Stimulated activated CD8-positive, alpha-beta memory T cell treated with anti-CD3 and anti-CD28 coated beads, Interleukin-4, amount 100 ng/mL, for 1 hour (primary cell): ENCODE measurements at regions not wholly inside any gene's neighbourhood (a gene's known extent, or its start where the extent isn't known, plus 50 kb on each side); places are given as distances from the start of the nearest gene placed in this dataset.

Source experiments
- DNase-seq, 2 donors: peaks; one replicate each; pipeline ENCODE4 v3.0.0-alpha.2; 2020; ENCODE audit warnings: low read depth in 2 of 2, low spot score in 1 of 2

DNA sequence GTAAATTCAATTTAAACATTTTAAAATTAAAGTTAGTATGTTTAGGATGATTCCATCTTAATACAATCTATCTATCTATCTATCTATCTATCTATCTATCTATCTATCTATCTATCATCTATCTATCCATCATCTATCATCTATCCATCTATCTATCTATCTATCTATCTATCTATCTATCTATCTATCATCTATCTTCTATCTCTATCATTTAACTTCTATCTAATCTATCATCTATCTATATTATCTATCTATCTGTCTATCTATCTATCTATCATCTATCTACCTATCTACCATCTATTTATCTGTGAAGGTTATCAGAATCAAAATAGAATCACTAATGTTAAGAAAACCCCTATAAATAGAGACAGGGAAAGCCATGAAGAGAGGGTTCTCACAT, 78.3 kb downstream of the RAMP3 start:
- no peak for DNase-seq

DNA sequence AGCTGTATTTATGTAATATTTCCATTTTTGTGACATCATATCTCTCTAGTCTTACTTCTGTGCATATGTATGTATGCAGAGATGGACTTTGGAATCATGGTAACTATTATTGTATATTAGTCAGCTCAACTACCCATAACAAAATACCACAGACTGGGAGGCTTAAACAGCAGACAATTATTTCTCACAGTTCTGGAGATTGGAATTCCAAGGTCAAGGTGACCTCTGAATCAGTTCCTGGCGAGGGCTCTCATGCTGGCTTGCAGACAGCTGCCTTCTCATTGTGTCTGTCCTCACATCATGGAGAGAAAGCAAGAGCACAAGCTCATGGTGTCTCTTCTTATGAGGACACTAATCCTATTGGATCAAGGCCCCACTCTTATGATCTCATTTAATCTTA, 79.1 kb downstream of the RAMP3 start:
- DNase-seq: no peak

DNA sequence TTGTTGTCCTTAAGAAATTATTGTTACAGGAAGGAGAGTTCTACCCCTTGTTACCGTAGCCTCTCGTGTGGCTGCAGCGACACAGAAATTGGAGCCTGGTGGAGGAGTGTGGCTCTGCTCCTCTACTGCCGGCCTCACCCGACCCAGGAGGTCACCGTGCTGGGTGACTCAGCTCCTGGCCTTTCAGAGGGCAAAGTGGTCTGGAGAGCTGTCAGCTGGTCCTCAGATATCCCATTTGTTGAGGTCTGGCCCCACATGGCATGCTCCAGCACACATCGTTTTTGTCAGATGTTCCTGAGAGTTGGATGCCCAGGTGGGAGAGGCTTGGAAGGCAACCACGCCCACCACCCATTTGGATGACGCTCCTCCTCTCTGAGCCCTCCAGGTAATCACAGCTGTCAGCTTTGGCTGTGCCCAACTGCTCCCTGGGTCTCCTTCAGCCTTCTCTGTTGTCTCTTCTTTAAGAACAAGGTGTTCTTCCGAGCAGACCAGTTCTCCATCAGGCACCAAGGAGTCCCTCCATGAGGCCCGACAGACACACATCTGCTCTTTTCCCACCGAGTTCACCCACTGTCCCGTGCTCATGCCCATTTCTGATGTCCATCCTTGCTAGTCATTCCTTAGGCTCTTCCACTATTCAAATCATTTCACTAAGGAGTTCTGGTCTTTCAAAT, 80.3 kb downstream of the RAMP3 start:
- no peak for DNase-seq

DNA sequence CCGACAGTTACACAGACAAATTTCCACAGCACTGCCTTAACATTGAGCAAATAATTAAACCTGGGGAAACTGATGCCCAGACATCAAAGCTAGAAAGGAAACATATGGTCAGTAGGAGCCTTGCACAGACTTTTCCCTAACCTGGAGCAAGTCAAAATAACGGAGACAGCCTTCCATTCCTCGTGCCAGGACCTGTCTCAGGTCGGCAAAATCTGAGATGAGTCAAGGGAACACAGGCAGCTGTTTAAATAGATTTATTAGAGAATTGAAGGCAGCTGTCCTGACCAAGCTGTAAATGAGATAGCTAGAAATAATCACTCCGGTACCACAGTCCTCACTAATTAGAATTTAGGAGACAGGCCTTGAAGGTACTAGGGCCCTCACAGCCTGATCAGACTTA, 81.2 kb downstream of the RAMP3 start:
- DNase-seq: no peak

DNA sequence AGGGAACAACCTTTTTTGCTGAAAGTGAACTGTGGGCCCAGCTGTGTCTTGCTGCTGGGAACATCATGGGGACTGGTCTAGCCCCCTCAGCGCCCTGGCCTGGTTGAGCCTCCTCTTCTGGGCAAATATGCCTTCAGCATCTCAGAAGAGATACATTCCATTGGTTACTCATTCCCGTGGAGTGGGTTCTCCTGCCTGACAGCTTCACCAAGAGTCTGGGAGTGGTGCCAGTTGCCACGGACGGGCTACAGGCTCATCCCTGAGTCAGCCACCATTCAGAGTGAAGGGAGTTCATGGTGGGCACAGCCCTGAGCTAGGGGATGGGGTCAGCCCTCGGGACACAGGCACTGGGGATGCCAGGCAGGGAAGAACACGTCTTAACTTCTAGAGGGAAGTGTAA, 81.9 kb downstream of the RAMP3 start:
- DNase-seq: no peak

DNA sequence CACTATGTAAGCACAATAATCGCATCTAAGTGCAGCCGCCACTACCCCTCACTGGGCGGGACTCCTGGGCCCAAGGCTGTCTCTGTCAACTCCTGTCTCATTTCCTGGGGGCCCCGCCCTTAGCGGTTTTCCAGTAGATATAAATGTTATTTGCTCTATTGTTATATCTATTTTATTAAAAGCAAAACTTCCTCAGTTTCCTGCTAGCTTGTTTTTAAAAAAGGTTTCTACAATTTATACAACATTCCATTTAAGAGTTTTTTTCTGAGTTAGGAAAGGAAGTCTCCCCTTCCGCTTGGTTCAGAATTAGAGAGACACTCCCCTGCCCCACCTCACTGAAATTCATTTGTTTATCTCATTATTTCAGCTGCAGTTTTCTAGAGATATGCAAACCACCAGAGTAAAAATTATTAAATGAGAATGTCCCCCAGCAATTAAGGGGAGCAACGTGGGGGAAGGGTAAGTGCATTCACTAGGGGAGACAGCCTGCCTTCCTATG, 82.7 kb downstream of the RAMP3 start:
- no peak for DNase-seq

DNA sequence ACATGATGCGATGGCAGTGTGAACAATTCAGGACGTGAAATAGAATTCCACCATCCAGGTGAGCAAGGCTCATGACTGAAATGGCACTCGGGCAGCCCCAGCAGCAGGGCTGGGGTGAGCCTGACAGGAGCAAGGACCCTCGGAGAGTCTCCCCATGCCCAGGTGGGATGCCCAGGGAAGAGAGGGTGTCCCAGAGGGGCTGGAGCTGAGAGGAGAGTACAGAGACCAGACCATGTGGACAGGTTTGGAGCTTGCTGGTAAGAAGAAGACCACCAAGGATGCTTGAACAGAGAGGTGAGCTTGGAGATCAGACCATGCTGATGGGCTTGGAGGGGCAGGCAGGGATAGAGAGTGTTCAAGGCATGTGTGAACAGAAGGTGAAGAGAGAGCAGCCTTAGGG, 83.3 kb downstream of the RAMP3 start:
- no peak for DNase-seq

DNA sequence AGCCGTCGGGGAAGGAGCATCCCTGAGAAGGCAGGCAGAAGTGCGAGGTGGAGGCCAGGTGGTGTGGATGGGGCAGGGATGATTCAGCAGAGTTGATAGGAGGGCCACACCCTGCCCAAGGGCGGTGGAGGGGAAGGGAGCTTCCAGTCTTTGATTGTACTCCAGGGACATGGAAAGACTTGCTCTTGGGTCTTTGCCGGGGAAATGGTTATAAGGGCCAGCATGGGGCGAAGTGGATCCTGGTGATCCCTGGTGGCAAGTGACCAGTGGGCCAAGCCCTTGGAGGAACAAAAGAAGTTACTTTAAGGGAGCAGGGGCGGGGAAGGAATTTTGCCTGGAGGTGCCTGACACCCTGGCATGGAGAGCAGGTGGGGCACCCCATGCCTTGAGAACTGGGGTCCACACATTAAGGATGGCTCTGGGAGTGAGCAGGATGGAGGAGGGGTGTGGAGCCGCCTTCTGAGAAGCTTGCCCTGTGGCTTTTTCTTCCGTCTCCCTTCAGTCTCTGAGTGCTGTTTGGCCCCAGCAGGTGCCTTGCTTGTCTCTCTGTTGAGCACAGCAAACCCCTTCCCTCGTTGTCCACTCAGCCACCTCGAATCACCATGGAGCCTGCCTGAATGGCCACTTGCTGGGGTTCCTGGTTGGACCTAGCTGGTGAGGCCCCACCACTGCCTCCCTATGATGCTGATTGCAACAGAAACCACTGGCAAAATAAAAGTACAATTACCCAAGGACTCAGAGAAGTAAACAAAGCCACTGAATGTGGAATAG, 83.9 kb downstream of the RAMP3 start:
- DNase-seq: no peak

DNA sequence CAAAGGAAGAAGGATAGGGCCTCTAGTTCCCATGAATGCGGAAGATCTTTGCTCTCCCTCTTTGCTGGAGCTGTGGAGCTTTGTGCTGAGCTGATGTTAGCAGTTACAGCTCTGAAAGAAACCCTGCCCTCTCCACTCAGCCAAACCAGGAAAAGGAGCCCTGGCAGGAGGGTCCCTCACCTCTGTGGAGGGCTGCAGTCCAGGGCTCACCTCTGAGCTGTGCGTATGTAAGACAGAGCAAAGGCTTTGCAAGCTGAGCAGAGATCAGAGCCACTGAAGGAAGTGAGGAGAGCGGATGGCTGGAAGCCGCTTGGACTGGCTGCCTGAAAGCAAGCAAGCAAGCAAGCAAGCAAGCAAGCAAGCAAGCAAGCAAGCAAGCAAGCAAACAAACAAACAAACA, 84.7 kb downstream of the RAMP3 start:
- DNase-seq: no peak

DNA sequence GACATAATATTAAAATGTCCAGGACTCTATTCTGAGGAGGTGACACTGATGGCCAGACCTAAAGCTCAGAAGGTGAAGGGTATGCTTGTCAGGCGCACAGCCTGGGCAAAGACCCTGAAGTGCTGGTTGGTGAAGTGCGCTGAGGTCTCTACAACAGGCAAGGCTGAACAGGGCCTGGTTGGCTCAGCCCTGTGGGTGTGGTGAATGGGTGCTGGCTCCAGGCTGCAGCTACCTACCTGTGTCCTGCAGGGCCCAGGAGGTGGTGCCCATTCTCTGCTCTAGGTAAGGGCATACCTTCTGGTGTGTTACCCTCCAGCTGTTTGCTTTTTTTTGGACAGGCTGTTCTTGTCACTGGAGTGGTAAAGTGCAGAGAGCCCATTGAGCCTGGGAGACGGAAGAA, 85.1 kb downstream of the RAMP3 start:
- no peak for DNase-seq

DNA sequence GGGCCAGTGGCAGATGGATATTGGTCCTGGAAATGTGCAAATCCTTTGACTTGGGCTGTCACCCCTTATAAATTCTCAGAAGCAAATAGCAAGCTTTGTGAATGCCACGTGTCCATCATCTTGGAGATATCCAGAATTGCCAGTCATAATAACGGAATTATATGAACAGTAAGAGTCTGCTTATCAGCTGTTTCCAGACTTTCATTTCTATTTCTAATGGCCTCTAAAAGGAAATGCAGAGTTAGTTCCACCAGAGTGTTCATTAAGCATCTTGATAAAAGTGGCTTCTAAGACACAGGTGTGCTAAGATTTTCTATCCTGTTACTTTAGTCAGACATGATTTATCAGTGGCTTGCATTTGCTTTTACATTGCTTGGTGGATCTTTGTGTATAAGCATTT, 87.4 kb downstream of the RAMP3 start:
- no peak for DNase-seq

DNA sequence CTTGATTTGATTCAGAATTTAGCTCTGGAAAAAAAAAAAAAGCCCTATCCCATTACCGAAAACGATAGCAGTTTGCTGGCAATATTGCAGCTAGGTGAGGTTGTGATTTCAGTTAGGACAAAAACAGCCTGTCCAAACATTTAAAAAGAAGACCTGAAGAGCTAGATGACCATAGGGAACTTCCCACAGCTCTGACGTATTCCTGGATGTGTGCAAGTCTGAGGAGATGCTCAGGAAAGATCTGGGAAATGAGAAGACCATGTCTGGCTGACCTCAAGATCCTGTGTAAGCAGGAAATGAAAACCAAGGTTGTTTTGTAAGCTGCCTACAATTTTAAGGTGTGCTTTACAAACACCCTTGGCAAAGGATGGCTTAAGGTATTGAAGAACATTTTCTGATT, 88.7 kb downstream of the RAMP3 start:
- DNase-seq: no peak

DNA sequence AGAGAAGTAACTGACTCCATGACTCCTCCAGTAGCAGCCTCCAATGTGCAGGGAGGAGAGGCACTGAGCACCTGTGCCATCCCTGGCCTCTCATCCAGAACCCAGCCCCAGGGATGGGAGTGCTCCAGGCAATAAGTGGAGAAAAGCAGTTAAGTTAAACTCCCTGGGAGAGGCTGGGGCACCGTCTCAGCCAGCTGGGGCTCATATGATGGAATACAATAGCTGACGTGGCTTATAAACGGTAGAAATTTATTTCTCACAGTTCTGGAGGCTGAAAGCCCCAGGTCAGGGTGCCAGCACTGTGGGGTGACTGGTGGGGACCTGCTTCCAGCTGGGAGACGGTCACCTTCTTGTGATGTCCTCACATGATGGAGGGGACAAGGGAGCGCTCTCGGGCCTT, 94.7 kb downstream of the RAMP3 start:
- no peak for DNase-seq

DNA sequence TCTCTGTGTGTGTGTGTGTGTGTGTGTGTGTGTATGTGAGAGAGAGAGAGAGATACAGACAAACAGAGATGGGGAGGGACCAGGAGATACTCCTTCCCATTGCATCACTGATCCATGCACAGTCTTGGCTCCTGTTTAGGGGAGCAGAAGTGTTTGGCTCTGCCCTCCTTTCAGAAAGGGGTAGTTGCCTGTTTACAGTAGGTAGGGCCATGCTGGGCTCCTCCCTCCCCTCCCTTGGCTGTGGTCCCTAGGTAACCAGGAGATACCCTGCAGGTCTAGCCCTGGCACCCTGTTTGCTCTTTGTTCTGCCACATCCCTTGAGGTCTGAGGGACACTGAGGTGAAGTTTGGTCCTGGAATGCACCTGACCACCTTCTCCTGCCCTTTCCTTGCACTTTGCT, 95.3 kb downstream of the RAMP3 start:
- no peak for DNase-seq

DNA sequence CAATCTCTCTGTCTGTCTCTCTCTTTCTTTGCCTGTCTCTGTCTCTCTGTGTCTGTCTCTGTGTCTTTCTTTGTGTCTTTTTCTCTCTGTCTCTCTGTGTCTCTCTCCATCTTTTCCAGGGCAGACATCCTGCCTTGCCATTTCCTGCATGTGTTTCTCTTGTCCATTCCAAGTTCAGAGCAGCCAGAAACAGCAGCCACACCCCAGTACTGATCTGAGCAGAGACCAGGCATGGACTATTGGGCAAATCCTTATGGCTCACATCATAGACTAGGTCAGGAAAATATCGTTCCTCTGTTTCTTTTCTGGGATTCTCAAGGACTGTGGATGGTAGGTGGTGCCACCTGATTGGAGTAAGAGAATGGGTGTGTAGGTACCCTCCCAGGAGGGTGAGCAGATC, 95.8 kb downstream of the RAMP3 start:
- DNase-seq: no peak

DNA sequence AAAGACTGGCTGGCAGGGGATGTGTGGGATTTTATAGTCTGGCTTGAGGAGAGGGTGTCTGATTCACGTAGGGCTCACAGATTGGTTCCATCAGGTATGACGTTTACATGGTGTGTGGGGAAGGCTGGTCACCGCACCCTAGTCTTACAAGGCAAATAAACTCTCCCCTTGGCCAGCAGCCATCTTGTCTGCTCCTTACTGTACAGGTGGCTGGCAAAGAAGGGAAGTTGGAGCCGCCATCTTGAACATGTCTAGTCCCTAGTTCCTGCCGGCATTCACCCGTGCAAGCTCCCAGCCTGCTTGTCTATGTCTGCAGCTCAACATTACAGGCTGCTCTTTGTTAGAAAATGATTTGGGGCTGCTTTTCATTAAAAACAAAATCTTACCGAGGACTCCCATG, 97.6 kb downstream of the RAMP3 start:
- no peak for DNase-seq

DNA sequence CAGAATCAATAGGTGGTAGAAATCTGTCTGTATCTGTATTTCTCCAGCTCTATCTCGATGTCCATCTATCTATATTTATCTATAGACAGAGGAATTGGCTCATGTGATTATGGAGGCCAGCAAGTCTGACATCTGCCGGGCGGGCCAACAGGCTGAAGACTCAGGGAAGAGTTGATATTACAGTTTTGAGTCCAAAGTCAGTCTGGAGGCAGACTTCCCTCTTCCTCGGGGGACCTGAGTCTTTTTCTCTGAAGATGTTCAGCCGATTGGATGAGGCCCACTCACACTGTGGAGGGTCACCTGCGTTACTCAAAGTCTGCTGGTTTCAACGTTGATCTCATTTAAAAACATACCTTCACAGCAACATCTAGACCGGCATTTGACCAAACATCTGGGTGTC, 98.7 kb downstream of the RAMP3 start:
- no peak for DNase-seq

DNA sequence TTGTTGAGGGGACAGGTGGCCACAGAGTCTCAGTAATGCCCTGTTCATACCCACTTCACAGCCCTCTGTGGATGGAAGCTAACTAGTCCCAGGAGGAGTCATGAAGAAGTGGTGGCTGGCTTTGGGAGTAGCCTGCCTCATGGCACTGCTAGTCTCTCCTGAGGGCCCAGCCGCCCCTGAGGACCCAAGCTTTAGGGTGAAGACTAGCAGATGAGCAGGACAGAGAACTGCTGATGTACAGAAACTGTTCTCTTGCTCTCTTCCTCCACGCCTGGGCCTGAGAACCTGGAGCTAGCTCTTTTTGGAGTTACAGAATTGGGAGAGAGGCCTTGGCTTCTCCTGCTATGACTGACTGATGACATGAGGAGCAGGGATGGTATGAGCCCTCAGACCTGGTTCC, 99.2 kb downstream of the RAMP3 start:
- no peak for DNase-seq

DNA sequence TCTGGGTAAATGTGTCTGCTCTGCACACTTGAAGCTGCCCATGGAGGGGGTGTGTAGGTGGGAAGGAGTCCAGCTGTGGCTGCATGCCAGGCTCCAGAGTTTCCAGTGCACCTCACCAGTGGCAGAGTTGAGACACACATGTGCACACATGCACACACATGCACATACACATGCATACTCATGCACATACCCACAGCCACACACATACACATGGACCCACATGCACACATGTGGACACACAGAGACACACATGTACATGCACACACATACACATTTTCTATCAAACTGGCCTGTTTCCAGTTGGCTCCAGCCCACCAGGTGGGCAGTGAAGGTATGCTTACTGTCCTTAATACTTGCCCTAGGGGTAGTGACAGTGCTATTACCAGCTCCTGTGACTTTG, 99.7 kb downstream of the RAMP3 start:
- DNase-seq: no peak

DNA sequence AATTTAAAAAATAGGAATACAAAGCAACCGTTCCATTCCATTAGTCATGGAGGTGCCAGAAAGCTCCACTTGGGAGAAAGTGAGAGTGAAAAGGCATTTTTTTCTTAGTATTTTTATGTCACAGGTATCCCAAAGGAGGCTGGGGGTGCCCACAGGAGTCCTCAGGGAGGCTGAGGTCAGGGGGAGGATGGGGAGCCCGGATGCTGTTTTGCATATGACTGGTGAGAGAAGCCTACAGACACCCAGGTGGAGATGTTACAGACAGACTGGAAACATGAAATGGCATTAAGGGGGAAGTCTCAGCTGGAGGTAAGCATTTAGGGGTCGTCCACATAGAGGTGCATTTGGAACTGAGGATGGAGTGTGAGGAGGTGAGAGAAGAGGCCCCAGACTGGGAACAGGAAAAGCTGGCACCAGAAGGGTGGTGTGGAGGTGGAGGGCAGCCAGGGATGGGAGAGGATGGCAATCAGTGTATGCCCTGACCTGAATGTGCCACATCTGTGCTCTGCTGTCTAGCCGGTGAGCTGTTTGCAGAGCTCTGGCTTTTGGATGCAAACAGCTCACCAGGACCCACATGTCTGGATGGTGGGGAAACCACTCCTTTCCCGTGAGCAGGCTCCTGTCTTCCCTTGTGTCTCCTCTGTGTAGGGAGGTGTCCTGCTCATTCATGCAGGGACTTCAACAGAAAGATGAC, 101.1 kb downstream of the RAMP3 start:
- DNase-seq: no peak

DNA sequence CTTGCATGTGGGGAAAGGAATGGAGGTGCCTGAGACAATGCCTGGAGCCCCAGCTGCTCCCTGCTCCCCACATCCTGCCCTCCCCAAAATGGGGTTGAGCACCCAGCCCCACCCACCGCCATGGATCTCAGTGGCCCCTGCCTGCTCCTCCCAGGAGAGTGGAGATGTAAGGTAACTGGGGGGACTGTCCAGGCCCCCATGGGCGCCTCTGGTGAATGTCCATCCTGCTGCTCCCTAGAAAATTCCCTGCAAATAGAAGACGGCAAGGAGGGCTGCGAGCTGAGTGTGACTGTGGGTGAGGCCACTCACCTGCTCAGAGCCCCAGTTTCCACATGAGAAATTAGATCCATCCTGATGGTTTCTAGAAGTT, 101.6 kb downstream of the RAMP3 start:
- no peak for DNase-seq

DNA sequence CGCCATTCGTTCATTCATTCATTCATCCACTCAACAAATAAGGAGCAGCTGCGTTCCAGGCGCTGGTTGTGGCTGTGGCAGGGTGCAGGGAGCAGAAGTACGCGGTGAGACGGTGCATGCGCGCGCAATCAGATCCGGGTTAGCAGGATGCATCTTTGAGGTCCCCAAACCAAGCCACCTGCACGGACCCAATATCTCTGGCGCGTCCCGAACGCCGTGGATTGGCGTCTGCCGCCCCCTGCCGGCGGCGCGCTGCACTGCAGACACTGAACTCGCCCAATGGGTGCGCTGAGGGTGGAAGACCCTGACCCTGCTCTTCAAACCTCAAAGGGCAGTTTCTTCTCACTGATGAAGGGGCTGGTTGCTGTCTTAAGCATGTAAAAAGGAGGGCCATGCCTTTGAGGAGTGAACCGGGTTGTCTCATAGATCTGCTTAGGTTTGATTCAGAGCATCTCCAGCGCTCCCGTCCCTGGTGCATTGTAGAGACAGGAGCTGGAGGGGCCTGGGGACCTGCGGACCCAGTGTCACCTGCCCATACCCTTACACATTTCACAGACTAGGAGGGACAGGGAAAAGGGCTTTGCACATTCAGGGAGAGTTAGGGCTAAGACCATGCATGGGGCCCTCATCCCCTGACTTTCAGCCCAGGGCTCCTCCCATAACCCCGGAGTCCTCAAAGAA, 102.5 kb downstream of the RAMP3 start:
- DNase-seq: peak; percentile 41 to 42
